ENCODE measurements at regions not wholly inside any gene's neighbourhood (a gene's known extent, or its start where the extent isn't known, plus 50 kb on each side); places are given as distances from the start of the nearest gene placed in this dataset.

DNA sequence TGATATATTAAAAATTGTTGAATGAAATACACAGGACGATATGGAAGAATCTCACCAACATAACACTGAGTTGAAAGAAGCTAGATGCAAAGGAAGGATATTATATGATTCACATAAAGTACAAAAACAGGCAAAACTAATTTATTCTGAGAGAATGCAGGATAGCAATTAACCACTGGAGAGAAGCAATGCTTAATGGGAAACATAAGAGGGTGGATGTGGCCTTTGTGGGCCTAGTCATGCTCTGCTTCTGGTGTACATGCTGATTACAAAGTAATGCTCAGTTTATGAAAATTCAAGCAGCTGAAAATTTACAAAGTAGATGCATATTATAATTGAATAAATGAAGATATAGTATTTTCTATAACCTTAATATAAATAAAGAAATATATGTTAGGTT lies 326.4 kb upstream of the ADAMTS5 start:
- TF ChIP-seq, protein P1, sequence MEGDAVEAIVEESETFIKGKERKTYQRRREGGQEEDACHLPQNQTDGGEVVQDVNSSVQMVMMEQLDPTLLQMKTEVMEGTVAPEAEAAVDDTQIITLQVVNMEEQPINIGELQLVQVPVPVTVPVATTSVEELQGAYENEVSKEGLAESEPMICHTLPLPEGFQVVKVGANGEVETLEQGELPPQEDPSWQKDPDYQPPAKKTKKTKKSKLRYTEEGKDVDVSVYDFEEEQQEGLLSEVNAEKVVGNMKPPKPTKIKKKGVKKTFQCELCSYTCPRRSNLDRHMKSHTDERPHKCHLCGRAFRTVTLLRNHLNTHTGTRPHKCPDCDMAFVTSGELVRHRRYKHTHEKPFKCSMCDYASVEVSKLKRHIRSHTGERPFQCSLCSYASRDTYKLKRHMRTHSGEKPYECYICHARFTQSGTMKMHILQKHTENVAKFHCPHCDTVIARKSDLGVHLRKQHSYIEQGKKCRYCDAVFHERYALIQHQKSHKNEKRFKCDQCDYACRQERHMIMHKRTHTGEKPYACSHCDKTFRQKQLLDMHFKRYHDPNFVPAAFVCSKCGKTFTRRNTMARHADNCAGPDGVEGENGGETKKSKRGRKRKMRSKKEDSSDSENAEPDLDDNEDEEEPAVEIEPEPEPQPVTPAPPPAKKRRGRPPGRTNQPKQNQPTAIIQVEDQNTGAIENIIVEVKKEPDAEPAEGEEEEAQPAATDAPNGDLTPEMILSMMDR (IDR thresholded peaks at IDR 0.05): no peak
- TF ChIP-seq POLR2A (IDR thresholded peaks at IDR 0.05) (no peak), EP300 (IDR thresholded peaks at IDR 0.05) (no peak)
